SK-N-SH treated with all-trans-retinoic acid at 6 μM for 48 hours (cell line): ENCODE measurements at regions not wholly inside any gene's neighbourhood (a gene's known extent, or its start where the extent isn't known, plus 50 kb on each side); places are given as distances from the start of the nearest gene placed in this dataset.
"Not testable (repeated sequence)": the region's sequence is repeated elsewhere in the genome, so short reads cannot be mapped to it uniquely, and the experiment has no call there.

Experiments used
- ARNTL ChIP-seq: fragments of 450-650 bp; formaldehyde crosslinking; IDR thresholded peaks from 2 replicates; pipeline ENCODE4 v1.5.0; 2020; ENCODE audit warnings: low read depth, mild to moderate bottlenecking, moderate library complexity, borderline replicate concordance
- CSDC2 ChIP-seq: fragments of 250-450 bp; sonication (Bioruptor Pico); IDR thresholded peaks from 2 replicates; pipeline ENCODE4 v1.5.0; 2020; ENCODE audit warnings: mild to moderate bottlenecking, moderate library complexity
- CSRNP3 ChIP-seq: fragments of 250-450 bp; sonication (Bioruptor Pico); IDR thresholded peaks from 2 replicates; pipeline ENCODE4 v1.5.1; 2021; ENCODE audit warnings: mild to moderate bottlenecking, moderate library complexity
- ESRRG ChIP-seq: fragments of 250-450 bp; sonication (Bioruptor Pico); IDR thresholded peaks from 2 replicates; pipeline ENCODE4 v1.6.1; 2021; ENCODE audit warnings: mild to moderate bottlenecking
- GLIS3 ChIP-seq: fragments of 250-450 bp; sonication (Bioruptor Pico); IDR thresholded peaks from 2 replicates; pipeline ENCODE4 v1.5.0; 2020; ENCODE audit warnings: mild to moderate bottlenecking, moderate library complexity
- OSR1 ChIP-seq: fragments of 250-450 bp; sonication (Bioruptor Pico); IDR thresholded peaks from 2 replicates; pipeline ENCODE4 v1.8.0; 2022; ENCODE audit warnings: moderate library complexity, mild to moderate bottlenecking, inconsistent platforms
- POU6F1 ChIP-seq: fragments of 250-450 bp; sonication (Bioruptor Pico); IDR thresholded peaks from 2 replicates; pipeline ENCODE4 v1.8.0; 2021; ENCODE audit warnings: low read depth, mild to moderate bottlenecking, moderate library complexity, borderline replicate concordance
- PPARA ChIP-seq: fragments of 250-450 bp; sonication (Bioruptor Pico); IDR thresholded peaks from 2 replicates; pipeline ENCODE4 v1.5.0; 2020; ENCODE audit warnings: mild to moderate bottlenecking, borderline replicate concordance
- TCF4 ChIP-seq: fragments of 250-450 bp; sonication (Bioruptor Pico); IDR thresholded peaks from 2 replicates; pipeline ENCODE4 v1.8.0; 2021; ENCODE audit warnings: mild to moderate bottlenecking, moderate library complexity, borderline replicate concordance
- ZC3H10 ChIP-seq: fragments of 250-450 bp; sonication (Bioruptor Pico); IDR thresholded peaks from 2 replicates; pipeline ENCODE4 v1.5.1; 2021; ENCODE audit warnings: mild to moderate bottlenecking, moderate library complexity
- ZFP3 ChIP-seq: fragments of 250-450 bp; sonication (Bioruptor Pico); IDR thresholded peaks from 2 replicates; pipeline ENCODE4 v1.5.0; 2020; ENCODE audit warnings: mild to moderate bottlenecking, moderate library complexity
- ZNF70 ChIP-seq: fragments of 450-650 bp; formaldehyde crosslinking; IDR thresholded peaks from 2 replicates; pipeline ENCODE4 v1.5.0; 2020; ENCODE audit warnings: mild to moderate bottlenecking, moderate library complexity
- TF ChIP-seq, protein P1 (sequence below): fragments of 250-450 bp; sonication (Bioruptor Pico); IDR thresholded peaks from 2 replicates; pipeline ENCODE4 v1.5.0; 2020; ENCODE audit warnings: mild to moderate bottlenecking, moderate library complexity
- TF ChIP-seq, protein P2 (sequence below): fragments of 250-450 bp; sonication (Bioruptor Pico); IDR thresholded peaks from 2 replicates; pipeline ENCODE4 v1.5.1; 2020; ENCODE audit warnings: low read depth, mild to moderate bottlenecking, moderate library complexity

GRCh38 chr4:189706821-189707220, 233.9 kb upstream of the FRG1 start:
- not testable (repeated sequence) for TF ChIP-seq ARNTL; ZNF70 (CRISPR knock-in tag); TCF4 (CRISPR knock-in tag); GLIS3 (CRISPR knock-in tag); ESRRG; OSR1 (CRISPR knock-in tag); CSRNP3 (CRISPR knock-in tag); CSDC2 (CRISPR knock-in tag); PPARA (CRISPR knock-in tag); ZC3H10; ZFP3 (CRISPR knock-in tag); POU6F1 (CRISPR knock-in tag)
- TF ChIP-seq, protein P1, sequence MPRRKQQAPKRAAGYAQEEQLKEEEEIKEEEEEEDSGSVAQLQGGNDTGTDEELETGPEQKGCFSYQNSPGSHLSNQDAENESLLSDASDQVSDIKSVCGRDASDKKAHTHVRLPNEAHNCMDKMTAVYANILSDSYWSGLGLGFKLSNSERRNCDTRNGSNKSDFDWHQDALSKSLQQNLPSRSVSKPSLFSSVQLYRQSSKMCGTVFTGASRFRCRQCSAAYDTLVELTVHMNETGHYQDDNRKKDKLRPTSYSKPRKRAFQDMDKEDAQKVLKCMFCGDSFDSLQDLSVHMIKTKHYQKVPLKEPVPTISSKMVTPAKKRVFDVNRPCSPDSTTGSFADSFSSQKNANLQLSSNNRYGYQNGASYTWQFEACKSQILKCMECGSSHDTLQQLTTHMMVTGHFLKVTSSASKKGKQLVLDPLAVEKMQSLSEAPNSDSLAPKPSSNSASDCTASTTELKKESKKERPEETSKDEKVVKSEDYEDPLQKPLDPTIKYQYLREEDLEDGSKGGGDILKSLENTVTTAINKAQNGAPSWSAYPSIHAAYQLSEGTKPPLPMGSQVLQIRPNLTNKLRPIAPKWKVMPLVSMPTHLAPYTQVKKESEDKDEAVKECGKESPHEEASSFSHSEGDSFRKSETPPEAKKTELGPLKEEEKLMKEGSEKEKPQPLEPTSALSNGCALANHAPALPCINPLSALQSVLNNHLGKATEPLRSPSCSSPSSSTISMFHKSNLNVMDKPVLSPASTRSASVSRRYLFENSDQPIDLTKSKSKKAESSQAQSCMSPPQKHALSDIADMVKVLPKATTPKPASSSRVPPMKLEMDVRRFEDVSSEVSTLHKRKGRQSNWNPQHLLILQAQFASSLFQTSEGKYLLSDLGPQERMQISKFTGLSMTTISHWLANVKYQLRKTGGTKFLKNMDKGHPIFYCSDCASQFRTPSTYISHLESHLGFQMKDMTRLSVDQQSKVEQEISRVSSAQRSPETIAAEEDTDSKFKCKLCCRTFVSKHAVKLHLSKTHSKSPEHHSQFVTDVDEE (CRISPR knock-in tag): not testable (repeated sequence)
- TF ChIP-seq, protein P2, sequence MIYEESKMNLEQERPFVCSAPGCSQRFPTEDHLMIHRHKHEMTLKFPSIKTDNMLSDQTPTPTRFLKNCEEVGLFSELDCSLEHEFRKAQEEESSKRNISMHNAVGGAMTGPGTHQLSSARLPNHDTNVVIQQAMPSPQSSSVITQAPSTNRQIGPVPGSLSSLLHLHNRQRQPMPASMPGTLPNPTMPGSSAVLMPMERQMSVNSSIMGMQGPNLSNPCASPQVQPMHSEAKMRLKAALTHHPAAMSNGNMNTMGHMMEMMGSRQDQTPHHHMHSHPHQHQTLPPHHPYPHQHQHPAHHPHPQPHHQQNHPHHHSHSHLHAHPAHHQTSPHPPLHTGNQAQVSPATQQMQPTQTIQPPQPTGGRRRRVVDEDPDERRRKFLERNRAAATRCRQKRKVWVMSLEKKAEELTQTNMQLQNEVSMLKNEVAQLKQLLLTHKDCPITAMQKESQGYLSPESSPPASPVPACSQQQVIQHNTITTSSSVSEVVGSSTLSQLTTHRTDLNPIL (CRISPR knock-in tag): not testable (repeated sequence)
